HuH-7.5 (cell line): ENCODE measurements at regions not wholly inside any gene's neighbourhood (a gene's known extent, or its start where the extent isn't known, plus 50 kb on each side); places are given as distances from the start of the nearest gene placed in this dataset.

ENCODE experiments used
- DNase-seq: peaks from one replicate; pipeline ENCODE4 v3.0.0; 2011; ENCODE audit warnings: low spot score

- no peak for DNase-seq
These were observed 740.5 kb downstream of the GALR1 start for GRCh38 chr18:77990131-77990530.

GRCh38 chr18:77990901-77991300 lies 741.3 kb downstream of the GALR1 start:
- no peak for DNase-seq

GRCh38 chr18:77992057-77992456 lies 742.4 kb downstream of the GALR1 start:
- no peak for DNase-seq

DNA sequence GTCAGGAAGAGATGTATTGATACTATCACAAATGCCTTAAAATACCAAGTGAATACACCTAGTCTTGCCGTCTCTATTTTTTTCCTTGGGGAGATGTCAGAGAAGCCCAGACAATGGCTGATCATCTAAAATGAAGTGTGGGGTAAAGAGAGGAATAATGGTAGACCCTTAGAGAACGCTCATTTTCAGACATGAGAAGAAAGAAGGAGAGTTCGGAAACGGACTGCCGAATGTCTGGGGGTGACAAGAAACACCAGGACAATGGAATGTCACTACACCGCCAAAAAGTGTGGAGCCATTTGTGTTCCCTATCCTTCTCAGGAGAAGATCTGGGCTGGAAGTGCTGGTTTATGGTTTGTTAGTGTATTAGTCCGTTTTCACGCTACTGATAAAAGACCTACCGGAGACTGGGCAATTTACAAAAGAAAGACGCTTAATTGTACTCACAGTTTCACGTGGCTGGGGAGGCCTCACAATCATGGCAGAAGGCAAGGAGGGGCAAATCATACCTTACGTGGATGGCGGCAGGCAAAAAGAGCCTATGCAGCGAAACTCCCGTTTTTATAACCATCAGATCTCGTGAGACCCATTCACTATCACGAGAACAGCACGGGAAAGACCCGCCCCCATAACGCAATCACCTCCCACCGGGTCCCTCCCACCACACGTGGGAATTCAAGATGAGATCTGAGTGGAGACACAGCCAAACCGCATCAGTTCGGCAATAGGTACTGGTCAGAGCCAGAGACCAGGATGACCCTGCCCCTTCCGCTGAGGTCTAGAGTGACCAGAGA lies 743.7 kb downstream of the GALR1 start:
- no peak for DNase-seq

GRCh38 chr18:77995593-77995992 lies 745.9 kb downstream of the GALR1 start:
- DNase-seq: no peak

DNA sequence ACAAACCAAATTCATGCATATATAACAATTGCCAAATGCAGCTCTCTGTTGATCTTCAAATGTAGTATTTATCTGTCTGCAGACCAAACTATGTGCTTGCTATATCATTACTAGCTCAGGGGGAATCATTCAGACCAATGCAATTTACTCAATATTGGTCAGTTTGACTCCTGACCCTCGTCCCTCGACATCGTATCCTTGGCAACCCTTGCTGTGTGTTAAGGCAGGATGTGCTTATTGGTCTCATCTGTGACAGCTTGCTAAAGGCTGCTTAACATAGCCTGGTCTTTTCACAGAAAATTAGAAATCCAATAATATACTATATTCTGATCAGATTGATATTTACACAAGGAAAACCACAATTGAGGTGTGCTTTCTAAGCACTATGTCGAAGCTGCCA lies 747.1 kb downstream of the GALR1 start:
- no peak for DNase-seq

GRCh38 chr18:78001811-78002210 lies 752.2 kb downstream of the GALR1 start:
- no peak for DNase-seq

- DNase-seq: no peak
These were observed 756.5 kb downstream of the GALR1 start for GRCh38 chr18:78006006-78006773.

DNA sequence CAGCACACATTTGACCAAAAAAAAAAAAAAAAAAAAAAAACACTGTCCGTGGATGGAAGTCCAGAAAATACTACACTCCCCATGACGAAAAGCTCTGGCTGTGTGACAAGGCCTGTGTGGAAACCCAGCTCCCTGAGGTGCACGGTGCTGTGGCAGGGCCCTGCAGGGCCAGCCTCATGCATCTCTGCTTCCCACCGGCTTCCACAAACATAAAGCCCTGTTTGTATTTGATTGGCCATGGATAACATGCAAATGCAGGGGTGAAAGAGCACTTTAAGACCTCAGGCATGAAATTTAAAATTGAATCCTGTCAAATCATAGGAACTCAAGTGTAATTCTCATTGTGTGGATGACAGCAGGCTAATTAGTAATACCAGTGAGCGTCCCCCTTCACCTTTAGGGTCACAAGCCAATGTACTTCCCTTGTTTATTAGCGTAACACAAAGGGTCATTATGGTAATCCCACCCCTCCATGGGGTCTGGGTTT lies 757.2 kb downstream of the GALR1 start:
- DNase-seq: no peak

GRCh38 chr18:78010363-78010762 lies 760.7 kb downstream of the GALR1 start:
- DNase-seq: no peak

GRCh38 chr18:78017869-78018268 lies 768.2 kb downstream of the GALR1 start:
- DNase-seq: no peak

- DNase-seq: no peak
These were observed 771.5 kb downstream of the GALR1 start for GRCh38 chr18:78021196-78021595.

DNA sequence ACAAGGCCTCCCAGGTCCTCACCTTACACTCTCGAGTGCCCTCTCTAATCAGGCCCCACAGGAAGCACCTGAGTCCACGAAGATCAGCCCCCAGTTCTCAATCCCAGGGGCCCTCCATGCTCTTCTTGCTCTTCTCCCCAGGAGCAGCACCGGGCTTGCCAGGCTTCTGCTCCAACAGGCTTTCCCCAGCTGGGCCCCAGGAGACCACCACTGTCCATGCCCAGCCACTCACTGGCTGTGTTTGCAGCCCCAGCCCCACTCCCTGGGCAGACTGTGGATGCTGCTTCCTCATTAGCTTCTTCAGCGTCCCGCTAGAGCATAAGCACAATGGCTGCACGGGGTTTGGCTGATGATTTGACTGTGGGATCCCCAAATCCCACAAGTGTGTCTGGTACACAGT lies 781.9 kb downstream of the GALR1 start:
- no peak for DNase-seq

- no peak for DNase-seq
These were observed 782.3 kb downstream of the GALR1 start for GRCh38 chr18:78031991-78032390.

- DNase-seq: no peak
These were observed 782.9 kb downstream of the GALR1 start for GRCh38 chr18:78032574-78032973.

DNA sequence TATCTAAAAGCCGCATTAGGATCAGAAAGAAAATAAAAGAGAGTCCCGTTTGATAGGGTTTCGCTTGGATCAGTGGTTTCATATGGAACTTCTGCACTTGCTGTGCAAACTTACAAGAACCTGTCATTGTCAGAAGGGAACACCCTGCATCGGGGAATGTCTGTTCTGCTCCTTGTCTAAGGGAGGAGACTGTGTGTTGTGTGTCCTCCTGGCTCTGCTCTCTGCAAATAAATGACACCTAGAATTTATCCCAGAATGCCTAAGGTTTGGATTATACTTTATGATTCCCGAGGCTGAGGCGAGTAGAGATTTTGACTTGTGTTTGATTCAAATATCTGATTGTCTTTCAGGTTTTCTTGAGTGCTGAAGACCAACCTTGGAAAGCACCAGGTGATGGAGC lies 785.1 kb downstream of the GALR1 start:
- no peak for DNase-seq

GRCh38 chr18:78041218-78041617 lies 791.6 kb downstream of the GALR1 start:
- DNase-seq: no peak

GRCh38 chr18:78046631-78047030 lies 797.0 kb downstream of the GALR1 start:
- no peak for DNase-seq

- no peak for DNase-seq
These were observed 799.6 kb downstream of the GALR1 start for GRCh38 chr18:78049281-78049680.

DNA sequence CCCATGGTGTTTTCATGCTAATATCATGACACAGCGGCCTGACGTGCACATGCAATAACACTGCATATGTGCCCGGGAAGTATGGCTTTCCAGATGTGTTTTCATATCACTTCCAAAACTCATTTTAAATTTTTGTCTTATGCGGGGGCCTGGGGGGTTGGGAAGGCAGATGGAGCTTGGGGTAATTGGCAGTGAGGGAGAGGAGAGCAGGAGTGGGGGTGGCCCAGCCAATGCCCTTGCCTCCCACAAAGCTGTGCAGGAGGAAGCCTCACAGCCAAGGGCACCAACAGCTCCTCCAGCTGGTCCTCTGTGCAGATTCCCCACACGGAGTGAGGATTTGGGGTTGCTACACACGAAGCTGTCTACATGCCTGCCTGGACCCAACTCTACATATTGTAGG lies 805.2 kb downstream of the GALR1 start:
- no peak for DNase-seq

- no peak for DNase-seq
These were observed 806.4 kb downstream of the GALR1 start for GRCh38 chr18:78056011-78056410.

- no peak for DNase-seq
These were observed 820.4 kb downstream of the GALR1 start for GRCh38 chr18:78069784-78070664.
